Vagina (tissue), 2 donors: ENCODE measurements at regions not wholly inside any gene's neighbourhood (a gene's known extent, or its start where the extent isn't known, plus 50 kb on each side); places are given as distances from the start of the nearest gene placed in this dataset.
"Not testable (repeated sequence)": the region's sequence is repeated elsewhere in the genome, so short reads cannot be mapped to it uniquely, and the experiment has no call there.

Experiments
- DNase-seq, 2 donors: peaks; one replicate each; pipeline ENCODE4 v3.0.0-alpha.2; 2017; ENCODE audit errors: extremely low spot score in 2 of 2
- H3K27ac ChIP-seq: fragments of 200-600 bp; sonication (generic); one replicate; pipeline ENCODE4 v1.5.1; 2019
- H3K27me3 ChIP-seq: fragments of 200-600 bp; sonication (generic); one replicate; pipeline ENCODE4 v1.5.1; 2019
- H3K36me3 ChIP-seq, 2 donors: fragments of 200-600 bp; sonication (generic); one replicate each; pipeline ENCODE4 v1.5.1; 2017 to 2019
- H3K4me1 ChIP-seq: fragments of 200-600 bp; sonication (generic); one replicate; pipeline ENCODE4 v1.5.1; 2019
- H3K4me3 ChIP-seq, 2 donors: fragments of 200-600 bp; sonication (generic); 1 replicate in 1 of 2; 2 replicates in 1 of 2; pipeline ENCODE4 v1.5.1; 2016 to 2019
- H3K9me3 ChIP-seq: fragments of 200-600 bp; sonication (generic); one replicate; pipeline ENCODE4 v1.5.1; 2019
- POLR2A ChIP-seq, 2 donors: fragments of 450-650 bp; IDR thresholded peaks; one replicate each; pipeline ENCODE4 v1.6.1; 2017; ENCODE audit warnings: antibody characterized with exemption in 2 of 2, mild to moderate bottlenecking in 2 of 2, moderate library complexity in 2 of 2
- POLR2AphosphoS5 ChIP-seq, 2 donors: sonication (generic); formaldehyde crosslinking; IDR thresholded peaks; one replicate each; pipeline ENCODE4 v1.9.0; 2017; ENCODE audit warnings: antibody characterized with exemption in 2 of 2, mild to moderate bottlenecking in 2 of 2, low read depth in 1 of 2; ENCODE audit not compliant: insufficient read depth in 1 of 2
- intact Hi-C: fragments of 100-400 bp; cut with DNase I; formaldehyde crosslinking; loops from one replicate; pipeline ENCODE4 v1.15.1; 2023
- TF ChIP-seq, protein P1 (sequence below), 3 experiments: fragments of 450-650 bp in 2 of 3; fragments of 200-600 bp in 1 of 3; sonication (generic) in 1 of 3; IDR thresholded peaks; one replicate each; pipeline ENCODE4 v1.5.1; 2017 to 2019; ENCODE audit warnings: antibody characterized with exemption in 3 of 3, mild to moderate bottlenecking in 2 of 3, moderate library complexity in 2 of 3

DNA sequence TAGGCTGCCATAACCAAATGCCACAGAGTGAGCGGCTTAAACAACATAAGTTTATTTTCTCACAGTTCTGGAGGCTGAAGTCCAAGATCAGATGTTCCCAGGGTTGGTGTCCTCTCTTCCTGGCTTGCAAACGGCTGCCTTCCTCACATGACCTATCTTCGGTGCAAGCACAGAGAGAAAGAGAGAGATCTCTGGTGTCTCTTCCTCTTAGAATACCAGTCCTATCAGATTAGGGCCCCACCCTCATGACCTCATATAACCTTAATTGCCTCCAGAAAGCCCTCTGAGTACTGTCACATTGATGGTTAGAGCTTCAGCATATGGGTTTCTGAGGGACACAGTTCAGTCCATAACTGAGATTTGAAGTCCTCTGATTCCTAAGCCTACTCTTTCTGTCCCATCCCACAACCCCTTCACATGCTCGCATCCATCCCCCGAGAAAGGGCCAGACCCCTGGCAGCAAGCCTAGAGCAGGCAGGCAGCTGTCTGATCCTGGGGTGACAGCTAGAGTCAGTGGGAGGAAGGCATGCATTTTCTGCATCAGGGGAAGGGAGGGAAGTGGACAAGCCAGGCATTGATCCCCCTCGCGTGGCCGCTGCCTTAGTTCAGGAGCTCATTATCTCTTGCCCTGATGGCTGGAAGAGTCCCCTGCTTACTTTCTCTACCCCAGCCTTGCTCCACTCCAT is 114.1 kb downstream of the FAR1 start:
- no peaks in the 10 kb centered on the region for H3K9me3 ChIP-seq
- no peak for DNase-seq
- no peaks in the 10 kb centered on the region for H3K4me1 ChIP-seq
- H3K27ac ChIP-seq = no peak overlapping the region
- H3K36me3 ChIP-seq = no peaks in the 10 kb centered on the region
- intact Hi-C loops = no loop called here
- no peak overlapping the region for H3K4me3 ChIP-seq
- no peaks in the 10 kb centered on the region for H3K27me3 ChIP-seq
- TF ChIP-seq, protein P1, sequence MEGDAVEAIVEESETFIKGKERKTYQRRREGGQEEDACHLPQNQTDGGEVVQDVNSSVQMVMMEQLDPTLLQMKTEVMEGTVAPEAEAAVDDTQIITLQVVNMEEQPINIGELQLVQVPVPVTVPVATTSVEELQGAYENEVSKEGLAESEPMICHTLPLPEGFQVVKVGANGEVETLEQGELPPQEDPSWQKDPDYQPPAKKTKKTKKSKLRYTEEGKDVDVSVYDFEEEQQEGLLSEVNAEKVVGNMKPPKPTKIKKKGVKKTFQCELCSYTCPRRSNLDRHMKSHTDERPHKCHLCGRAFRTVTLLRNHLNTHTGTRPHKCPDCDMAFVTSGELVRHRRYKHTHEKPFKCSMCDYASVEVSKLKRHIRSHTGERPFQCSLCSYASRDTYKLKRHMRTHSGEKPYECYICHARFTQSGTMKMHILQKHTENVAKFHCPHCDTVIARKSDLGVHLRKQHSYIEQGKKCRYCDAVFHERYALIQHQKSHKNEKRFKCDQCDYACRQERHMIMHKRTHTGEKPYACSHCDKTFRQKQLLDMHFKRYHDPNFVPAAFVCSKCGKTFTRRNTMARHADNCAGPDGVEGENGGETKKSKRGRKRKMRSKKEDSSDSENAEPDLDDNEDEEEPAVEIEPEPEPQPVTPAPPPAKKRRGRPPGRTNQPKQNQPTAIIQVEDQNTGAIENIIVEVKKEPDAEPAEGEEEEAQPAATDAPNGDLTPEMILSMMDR (IDR thresholded peaks at IDR 0.05) = no peak
- no peak for TF ChIP-seq POLR2A (IDR thresholded peaks at IDR 0.05)

DNA sequence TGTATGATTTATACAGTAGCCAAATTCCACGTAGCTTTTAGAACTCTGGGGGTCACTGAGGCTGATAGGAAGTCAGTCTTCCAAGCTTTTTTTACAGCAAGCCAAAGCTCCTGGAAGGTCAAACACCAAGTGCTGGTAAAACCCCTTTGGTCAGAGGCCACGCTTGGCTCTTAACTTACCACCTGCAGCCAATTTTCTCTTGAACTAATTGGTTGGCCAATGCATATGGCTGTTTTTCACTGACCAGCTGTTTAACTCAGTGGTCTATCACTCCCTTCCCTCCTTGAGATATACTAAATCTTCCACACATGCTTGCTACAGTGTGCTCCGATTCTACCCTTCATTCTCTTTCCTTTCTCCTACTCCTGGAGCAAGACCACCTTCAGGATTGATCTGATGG is 116.0 kb downstream of the FAR1 start:
- no peak for TF ChIP-seq POLR2A (IDR thresholded peaks at IDR 0.05)
- DNase-seq = no peak
- intact Hi-C loops = no loop called here

DNA sequence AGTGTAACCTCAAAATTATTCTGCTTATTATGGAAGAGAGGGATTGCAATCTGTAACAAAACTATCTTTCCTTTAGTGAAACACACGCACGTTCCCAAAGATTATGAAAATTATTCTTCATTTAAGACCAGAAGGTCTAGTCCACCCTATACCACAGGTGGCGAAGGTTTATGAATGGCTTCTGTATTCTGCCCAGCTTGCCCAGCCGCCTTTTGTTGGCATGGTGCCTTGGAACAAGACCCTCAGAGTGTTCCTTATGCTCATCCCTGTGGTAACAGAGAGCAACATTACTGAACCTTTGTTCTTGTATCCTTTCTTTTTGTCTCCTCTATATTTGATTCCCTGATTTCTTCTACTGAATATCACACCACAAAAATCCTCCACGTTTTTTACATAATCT is 116.4 kb downstream of the FAR1 start:
- intact Hi-C loops = no loop called here
- no peak for DNase-seq
- no peak for TF ChIP-seq POLR2AphosphoS5 (IDR thresholded peaks at IDR 0.05; ENCODE audit: insufficient read depth in 1 of 2, low read depth in 1 of 2)
- TF ChIP-seq POLR2A (IDR thresholded peaks at IDR 0.05) = no peak
- TF ChIP-seq, protein P1 (IDR thresholded peaks at IDR 0.05) = no peak

More for the DNA sequence above, 116.0 kb downstream of the FAR1 start:
- Histone ChIP-seq H3K27ac (no peak overlapping the region), H3K4me3 (no peak overlapping the region), H3K4me1 (no peaks in the 10 kb centered on the region), H3K27me3 (no peaks in the 10 kb centered on the region), H3K36me3 (no peaks in the 10 kb centered on the region), H3K9me3 (no peaks in the 10 kb centered on the region)

DNA sequence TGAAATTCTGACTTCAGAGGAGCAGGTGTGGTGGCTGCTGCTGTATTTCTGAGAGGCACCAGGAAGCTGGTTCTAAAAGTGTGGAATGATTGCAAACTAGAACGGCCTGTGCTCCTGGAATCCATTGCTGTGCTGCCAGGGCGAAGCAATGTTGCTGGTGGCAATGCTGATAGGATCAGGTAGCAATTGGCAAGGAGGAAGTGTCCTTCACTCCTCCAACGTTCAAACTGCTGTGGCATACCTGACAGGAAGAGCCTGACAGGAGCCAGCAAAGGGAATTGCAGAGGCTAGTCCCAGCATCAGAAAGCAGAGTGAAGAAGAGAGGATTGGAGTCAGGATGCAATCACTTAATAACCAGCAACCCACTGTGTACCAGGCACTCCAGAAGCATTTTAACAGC is 118.2 kb downstream of the FAR1 start:
- Histone ChIP-seq H3K27ac (no peak overlapping the region), H3K4me3 (no peak overlapping the region), H3K9me3 (no peaks in the 10 kb centered on the region), H3K27me3 (no peaks in the 10 kb centered on the region), H3K4me1 (no peaks in the 10 kb centered on the region), H3K36me3 (no peaks in the 10 kb centered on the region)
- TF ChIP-seq POLR2A (IDR thresholded peaks at IDR 0.05) (no peak), POLR2AphosphoS5 (IDR thresholded peaks at IDR 0.05; ENCODE audit: insufficient read depth in 1 of 2, low read depth in 1 of 2) (no peak)
- TF ChIP-seq, protein P1 (IDR thresholded peaks at IDR 0.05) = no peak
- no peak for DNase-seq
- intact Hi-C loops = no loop called here

More for the DNA sequence above, 116.4 kb downstream of the FAR1 start:
- Histone ChIP-seq H3K27ac (no peak overlapping the region), H3K27me3 (no peaks in the 10 kb centered on the region), H3K4me1 (no peaks in the 10 kb centered on the region), H3K36me3 (no peaks in the 10 kb centered on the region), H3K4me3 (no peak overlapping the region), H3K9me3 (no peaks in the 10 kb centered on the region)

DNA sequence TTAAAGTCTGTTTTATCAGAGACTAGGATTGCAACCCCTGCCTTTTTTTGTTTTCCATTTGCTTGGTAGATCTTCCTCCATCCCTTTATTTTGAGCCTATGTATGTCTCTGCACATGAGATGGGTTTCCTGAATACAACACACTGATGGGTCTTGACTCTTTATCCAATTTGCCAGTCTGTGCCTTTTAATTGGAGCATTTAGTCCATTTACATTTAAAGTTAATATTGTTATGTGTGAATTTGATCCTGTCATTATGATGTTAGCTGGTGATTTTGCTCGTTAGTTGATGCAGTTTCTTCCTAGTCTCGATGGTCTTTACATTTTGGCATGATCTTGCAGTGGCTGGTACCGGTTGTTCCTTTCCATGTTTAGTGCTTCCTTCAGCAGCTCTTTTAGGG is 129.1 kb downstream of the FAR1 start:
- H3K4me1 ChIP-seq, H3K4me3 ChIP-seq, H3K27ac ChIP-seq, DNase-seq, H3K36me3 ChIP-seq, H3K9me3 ChIP-seq, intact Hi-C loops, H3K27me3 ChIP-seq: not testable (repeated sequence)

DNA sequence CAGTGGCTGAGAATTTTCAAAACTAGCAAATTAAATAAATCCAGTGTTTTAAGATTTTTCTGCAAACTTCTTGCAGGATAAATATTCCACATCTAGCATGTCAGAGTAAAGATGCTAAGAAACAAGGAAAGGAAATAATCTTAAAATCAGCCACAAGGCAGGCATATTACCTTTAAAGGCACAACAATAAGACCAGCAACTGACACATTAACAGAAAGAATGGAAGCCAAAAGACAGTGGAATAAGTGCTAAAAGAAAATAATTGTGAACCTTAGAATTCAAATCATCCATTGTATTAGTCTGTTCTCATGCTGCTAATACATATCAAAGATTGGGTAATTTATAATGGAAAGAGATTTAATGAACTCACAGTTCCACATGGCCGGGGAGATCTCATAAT is 132.4 kb downstream of the FAR1 start:
- Histone ChIP-seq H3K27me3 (no peaks in the 10 kb centered on the region), H3K36me3 (no peaks in the 10 kb centered on the region), H3K9me3 (no peaks in the 10 kb centered on the region), H3K4me3 (no peak overlapping the region), H3K4me1 (no peaks in the 10 kb centered on the region), H3K27ac (no peak overlapping the region)
- no peak for DNase-seq
- intact Hi-C loops = no loop called here
- TF ChIP-seq, protein P1 (IDR thresholded peaks at IDR 0.05) = no peak
- TF ChIP-seq POLR2A (IDR thresholded peaks at IDR 0.05) = no peak
- TF ChIP-seq POLR2AphosphoS5 (IDR thresholded peaks at IDR 0.05; ENCODE audit: insufficient read depth in 1 of 2, low read depth in 1 of 2) = no peak
